Transverse colon (tissue), 4 donors: ENCODE measurements at regions not wholly inside any gene's neighbourhood (a gene's known extent, or its start where the extent isn't known, plus 50 kb on each side); places are given as distances from the start of the nearest gene placed in this dataset.

Source experiments
- DNase-seq: peaks from one replicate; pipeline ENCODE4 v3.0.0-alpha.2; 2019
- H3K27ac ChIP-seq, 4 donors: fragments of 200-600 bp; sonication (generic); 2 replicates each; pipeline ENCODE4 v1.5.1; 2016 to 2018; ENCODE audit warnings: inconsistent platforms in 4 of 4
- H3K27me3 ChIP-seq: fragments of 200-600 bp; sonication (generic); 2 replicates; pipeline ENCODE4 v1.5.1; 2017; ENCODE audit warnings: inconsistent platforms
- H3K36me3 ChIP-seq, 4 donors: fragments of 200-600 bp; sonication (generic); 2 replicates each; pipeline ENCODE4 v1.5.1; 2017 to 2019; ENCODE audit warnings: inconsistent platforms in 4 of 4
- H3K4me1 ChIP-seq, 4 donors: fragments of 200-600 bp; sonication (generic); 2 replicates each; pipeline ENCODE4 v1.5.1; 2017 to 2020; ENCODE audit warnings: inconsistent platforms in 4 of 4
- H3K4me3 ChIP-seq, 4 donors: fragments of 200-600 bp; sonication (generic); 1 replicate in 1 of 4; 2 replicates in 3 of 4; pipeline versions ENCODE4 v1.5.1 to v1.6.1; 2017 to 2019; ENCODE audit warnings: inconsistent platforms in 4 of 4
- H3K9me3 ChIP-seq, 2 donors: fragments of 200-600 bp; sonication (generic); 2 replicates each; pipeline ENCODE4 v1.5.1; 2017 to 2019; ENCODE audit warnings: inconsistent platforms in 2 of 2
- CTCF ChIP-seq, 5 experiments: fragments of 200-600 bp in 3 of 5; fragments of 450-650 bp in 2 of 5; sonication (generic) in 3 of 5; IDR thresholded peaks; 1 replicate in 2 of 5; 2 replicates in 3 of 5; pipeline ENCODE4 v1.5.1; 2016 to 2017; ENCODE audit warnings: antibody characterized with exemption in 5 of 5, inconsistent platforms in 3 of 5, mild to moderate bottlenecking in 2 of 5, moderate library complexity in 1 of 5
- EP300 ChIP-seq: sonication (generic); formaldehyde crosslinking; IDR thresholded peaks from one replicate; pipeline ENCODE4 v1.6.1; 2017; ENCODE audit warnings: antibody characterized with exemption, low read depth
- POLR2A ChIP-seq: fragments of 450-650 bp; IDR thresholded peaks from one replicate; pipeline ENCODE4 v1.6.1; 2016; ENCODE audit warnings: antibody characterized with exemption, mild to moderate bottlenecking, moderate library complexity
- POLR2AphosphoS5 ChIP-seq, 3 donors: sonication (generic); formaldehyde crosslinking; IDR thresholded peaks; one replicate each; pipeline ENCODE4 v1.6.1; 2016; ENCODE audit warnings: antibody characterized with exemption in 3 of 3
- WGBS, 2 donors: methylation state at CpG; one replicate each; pipeline ENCODE4 v1.1.5; 2018; ENCODE audit warnings: low coverage in 1 of 2; 5-methylcytosine and 5-hydroxymethylcytosine counted together
- in situ Hi-C, 4 donors: fragments of 200-750 bp; cut with MboI; loops; one replicate each; pipeline versions ENCODE4 v1.15.0 to v1.15.1; 2017; ENCODE audit warnings: low sequenced_read_pairs in 3 of 4, low pct_ligation_motif_present in 1 of 4, low pct_unique_long_range_greater_than_20kb in 1 of 4
- intact Hi-C: fragments of 100-400 bp; cut with DNase I; formaldehyde crosslinking; loops from one replicate; pipeline ENCODE4 v1.15.1; 2023; ENCODE audit warnings: low total_unique reads

DNA sequence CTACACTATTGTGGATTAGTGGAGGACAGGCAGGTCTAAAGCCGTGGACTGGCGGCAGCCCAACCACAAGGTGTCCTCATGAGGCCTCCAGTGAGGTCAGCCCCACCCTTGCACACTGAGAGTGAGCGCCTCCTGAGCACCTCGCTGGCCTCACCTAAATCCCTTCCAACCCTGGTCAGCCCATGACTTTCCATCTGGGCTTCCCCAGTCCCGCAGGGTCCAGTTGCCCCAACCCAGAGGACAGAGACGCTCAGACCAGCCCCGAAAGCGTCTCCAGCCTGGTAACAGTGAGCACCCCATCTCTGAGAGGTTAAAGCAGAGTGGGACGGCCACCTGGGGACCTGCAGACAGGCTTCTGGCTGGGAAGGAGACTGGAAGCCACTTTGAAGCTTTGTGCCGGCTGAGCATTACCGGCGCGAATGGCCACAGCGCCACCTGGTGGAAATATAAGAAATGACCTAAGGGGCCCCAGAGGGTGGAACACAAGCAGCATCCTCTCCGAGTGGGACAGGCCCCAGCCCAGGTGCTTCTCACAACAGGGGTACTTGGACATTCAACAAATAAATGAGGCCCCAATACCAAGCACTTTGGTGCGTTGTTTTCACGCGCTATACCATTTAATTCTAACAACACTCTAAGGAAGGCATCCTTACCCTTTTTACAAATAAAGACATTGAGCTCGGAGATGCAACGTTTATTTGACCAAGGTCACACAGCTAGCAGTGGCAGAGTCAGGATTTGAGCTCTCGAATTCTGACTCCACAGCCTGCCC, 65.7 kb upstream of the TOP1 start:
- peaks cover 4% of the 10 kb centered on the region for H3K27me3 ChIP-seq
- in situ Hi-C loops (loop anchor here in 3 of 4 donors (25.0 kb wide), 3 partner anchors 226 to 1076 kb away; partner anchors contain the start of gene LPIN3 (in 1 of the 3)), intact Hi-C loops (loop anchor here (10.0 kb wide), 1 partner anchor 1698 kb away; no protein-coding TSS in a partner anchor)
- peaks cover 0 to 4% (median 0%) of the 10 kb centered on the region in 4 donors for H3K4me1 ChIP-seq
- H3K27ac ChIP-seq: no peak overlapping the region
- 0 to 29% methylated on average over 3 to 21 of the region's 21 CpGs for WGBS, 2 donors
- TF ChIP-seq POLR2AphosphoS5 (IDR thresholded peaks at IDR 0.05): no peak
- TF ChIP-seq EP300: no peak
- TF ChIP-seq POLR2A: no peak
- peak; percentile 81 to 93 (median 91) for TF ChIP-seq CTCF (IDR thresholded peaks at IDR 0.05)
- no peak overlapping the region for H3K4me3 ChIP-seq
- H3K9me3 ChIP-seq: no peaks in the 10 kb centered on the region
- peak; percentile 72 for DNase-seq
- no peaks in the 10 kb centered on the region for H3K36me3 ChIP-seq

DNA sequence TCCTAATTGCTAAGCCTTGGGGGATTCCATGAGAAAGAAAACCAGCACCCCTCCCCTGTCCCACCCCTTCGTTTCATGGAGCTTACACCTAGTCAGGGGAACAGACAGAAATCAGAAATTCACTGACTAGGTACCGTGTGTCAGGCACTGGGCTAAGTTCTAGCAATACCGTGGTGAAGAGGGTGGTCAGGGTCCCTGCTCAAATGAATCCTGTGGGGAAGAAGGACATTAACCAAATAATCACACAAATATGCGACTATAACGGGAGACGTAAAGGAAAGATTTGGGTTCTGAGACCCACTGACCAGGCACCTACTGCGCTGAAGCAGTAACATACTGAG, 65.1 kb upstream of the TOP1 start:
- H3K27ac ChIP-seq: no peak overlapping the region
- TF ChIP-seq POLR2AphosphoS5 (IDR thresholded peaks at IDR 0.05) (no peak), CTCF (IDR thresholded peaks at IDR 0.05) (no peak), EP300 (no peak), POLR2A (no peak)
- no peaks in the 10 kb centered on the region for H3K36me3 ChIP-seq
- in situ Hi-C loops (loop anchor here in 3 of 4 donors (25.0 kb wide), 3 partner anchors 226 to 1076 kb away; partner anchors contain the start of gene LPIN3 (in 1 of the 3)), intact Hi-C loops (loop anchor here (10.0 kb wide), 1 partner anchor 1699 kb away; no protein-coding TSS in a partner anchor)
- DNase-seq: no peak
- H3K4me1 ChIP-seq: peaks cover 0 to 4% (median 0%) of the 10 kb centered on the region in 4 donors
- H3K27me3 ChIP-seq: peaks cover 4% of the 10 kb centered on the region
- H3K4me3 ChIP-seq: no peak overlapping the region
- WGBS, 2 donors: 81 to 100% methylated on average over 4 to 7 of the region's 7 CpGs
- H3K9me3 ChIP-seq: no peaks in the 10 kb centered on the region

DNA sequence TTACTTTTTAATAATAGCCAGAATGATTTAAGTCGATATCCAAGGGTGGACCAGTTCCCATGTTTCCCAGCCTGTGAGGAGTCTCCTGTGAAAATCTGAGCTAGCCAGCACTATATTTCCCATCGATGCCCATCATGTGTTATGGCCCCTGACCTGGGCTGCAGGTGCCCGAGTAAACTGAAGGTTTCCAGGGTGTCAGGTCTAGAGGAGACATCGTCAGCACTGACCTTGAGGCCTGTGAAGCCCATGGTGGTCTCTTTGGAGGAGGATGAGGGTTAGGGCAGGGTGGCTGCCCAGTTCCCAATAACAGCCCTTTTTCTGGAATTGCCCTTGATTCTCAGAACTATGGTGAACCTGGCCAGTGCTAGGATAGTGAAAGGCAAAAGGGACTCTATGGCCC, 63.0 kb upstream of the TOP1 start:
- Histone ChIP-seq H3K27ac (no peak overlapping the region), H3K4me3 (no peak overlapping the region), H3K9me3 (no peaks in the 10 kb centered on the region), H3K27me3 (peaks cover 4% of the 10 kb centered on the region), H3K36me3 (no peaks in the 10 kb centered on the region), H3K4me1 (peaks cover 0 to 11% (median 2%) of the 10 kb centered on the region in 4 donors)
- intact Hi-C loops (loop anchor here (10.0 kb wide), 1 partner anchor 1701 kb away; no protein-coding TSS in a partner anchor), in situ Hi-C loops (loop anchor here in 3 of 4 donors (5.0 to 25.0 kb wide), 4 partner anchors 127 to 1078 kb away; partner anchors contain the start of gene LPIN3 (in 1 of the 3))
- WGBS, 2 donors: 88% methylated on average over 4 of the region's 4 CpGs; no CpG with 5 or more reads in 1 of the 2 donors
- no peak for TF ChIP-seq POLR2A
- TF ChIP-seq EP300: no peak
- no peak for TF ChIP-seq POLR2AphosphoS5 (IDR thresholded peaks at IDR 0.05)
- no peak for TF ChIP-seq CTCF (IDR thresholded peaks at IDR 0.05)
- no peak for DNase-seq

DNA sequence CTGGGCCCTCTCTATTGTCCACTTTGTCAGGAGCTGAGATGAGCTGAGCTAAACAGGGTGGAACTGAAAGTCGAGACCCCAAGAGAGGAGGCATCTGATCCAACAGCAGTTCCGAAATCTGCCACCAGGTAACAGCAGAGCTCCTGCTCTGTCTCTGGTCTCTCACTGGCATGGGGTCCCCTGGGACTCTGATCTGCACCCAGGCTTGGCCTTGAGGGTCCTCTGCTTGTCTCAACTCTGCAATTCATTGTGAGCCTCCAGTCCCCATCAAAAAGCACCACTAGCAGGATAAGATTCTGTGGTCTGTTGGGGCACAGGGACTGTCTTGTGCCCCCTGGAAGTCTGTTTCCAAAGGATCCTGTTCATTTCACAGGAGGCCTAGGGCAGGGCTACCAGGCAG, 62.5 kb upstream of the TOP1 start:
- TF ChIP-seq CTCF (IDR thresholded peaks at IDR 0.05) (peak in 2 of 5 experiments; percentile 8 to 16), POLR2A (no peak), EP300 (no peak), POLR2AphosphoS5 (IDR thresholded peaks at IDR 0.05) (no peak)
- 69% methylated on average over 2 of the region's 2 CpGs; no CpG with 5 or more reads in 1 of the 2 donors for WGBS, 2 donors
- in situ Hi-C loops (loop anchor here in 3 of 4 donors (5.0 to 25.0 kb wide), 4 partner anchors 126 to 1079 kb away; partner anchors contain the start of gene LPIN3 (in 1 of the 3)), intact Hi-C loops (loop anchor here (10.0 kb wide), 1 partner anchor 1701 kb away; no protein-coding TSS in a partner anchor)
- Histone ChIP-seq H3K4me3 (no peak overlapping the region), H3K4me1 (peaks cover 0 to 11% (median 2%) of the 10 kb centered on the region in 4 donors), H3K9me3 (no peaks in the 10 kb centered on the region), H3K27me3 (peaks cover 4% of the 10 kb centered on the region), H3K36me3 (no peaks in the 10 kb centered on the region), H3K27ac (no peak overlapping the region)
- DNase-seq: no peak
